ENCODE measurements at regions not wholly inside any gene's neighbourhood (a gene's known extent, or its start where the extent isn't known, plus 50 kb on each side); places are given as distances from the start of the nearest gene placed in this dataset.

GRCh38 chr7:136652635-136653370 lies 215.6 kb upstream of the CHRM2 start:
- intact Hi-C loops (cut with DNase I) = no loop called here
- Histone ChIP-seq H3K27me3 (no peaks in the 10 kb centered on the region), H3K9me3 (no peaks in the 10 kb centered on the region), H3K27ac (peak overlapping the region in 2 of 4 donors; percentile 39 to 46), H3K4me1 (peaks cover 0 to 34% (median 19%) of the 10 kb centered on the region in 4 donors), H3K36me3 (no peaks in the 10 kb centered on the region), H3K4me3 (no peak overlapping the region)
- no peak for TF ChIP-seq POLR2A (IDR thresholded peaks at IDR 0.05)
- TF ChIP-seq CTCF (IDR thresholded peaks at IDR 0.05) = no peak
- TF ChIP-seq POLR2AphosphoS5 (IDR thresholded peaks at IDR 0.05) = no peak
- TF ChIP-seq EP300 (IDR thresholded peaks at IDR 0.05) = no peak
- WGBS, 2 donors = 86 to 87% methylated on average over 3 of the region's 3 CpGs
- DNase-seq = no peak

- DNase-seq = no peak
- H3K27ac ChIP-seq = no peak overlapping the region
- no peak overlapping the region for H3K4me3 ChIP-seq
- no peak for TF ChIP-seq CTCF (IDR thresholded peaks at IDR 0.05)
- no peak for TF ChIP-seq POLR2A (IDR thresholded peaks at IDR 0.05)
- TF ChIP-seq POLR2AphosphoS5 (IDR thresholded peaks at IDR 0.05) = no peak
- TF ChIP-seq EP300 (IDR thresholded peaks at IDR 0.05) = no peak
- intact Hi-C loops (cut with DNase I) = no loop called here
- H3K36me3 ChIP-seq = no peaks in the 10 kb centered on the region
- no peaks in the 10 kb centered on the region for H3K27me3 ChIP-seq
- 45 to 59% methylated on average over 1 of the region's 1 CpG for WGBS, 2 donors
- peaks cover 0 to 13% (median 9%) of the 10 kb centered on the region in 4 donors for H3K4me1 ChIP-seq
- no peaks in the 10 kb centered on the region for H3K9me3 ChIP-seq
These were observed 227.5 kb upstream of the CHRM2 start for GRCh38 chr7:136640977-136641376.

- DNase-seq = no peak
- Histone ChIP-seq H3K27me3 (no peaks in the 10 kb centered on the region), H3K9me3 (no peaks in the 10 kb centered on the region), H3K4me1 (peaks cover 0 to 13% (median 9%) of the 10 kb centered on the region in 4 donors), H3K36me3 (no peaks in the 10 kb centered on the region), H3K27ac (no peak overlapping the region), H3K4me3 (no peak overlapping the region)
- intact Hi-C loops (cut with DNase I) = no loop called here
- WGBS, 2 donors = 67 to 86% methylated on average over 2 of the region's 2 CpGs
- TF ChIP-seq CTCF (IDR thresholded peaks at IDR 0.05) = no peak
- no peak for TF ChIP-seq POLR2AphosphoS5 (IDR thresholded peaks at IDR 0.05)
- no peak for TF ChIP-seq EP300 (IDR thresholded peaks at IDR 0.05)
- TF ChIP-seq POLR2A (IDR thresholded peaks at IDR 0.05) = no peak
These were observed 230.6 kb upstream of the CHRM2 start for GRCh38 chr7:136637813-136638212.

GRCh38 chr7:136635751-136636150 lies 232.7 kb upstream of the CHRM2 start:
- H3K27ac ChIP-seq = no peak overlapping the region
- TF ChIP-seq POLR2AphosphoS5 (IDR thresholded peaks at IDR 0.05) (no peak), POLR2A (IDR thresholded peaks at IDR 0.05) (no peak), EP300 (IDR thresholded peaks at IDR 0.05) (no peak), CTCF (IDR thresholded peaks at IDR 0.05) (no peak)
- H3K4me1 ChIP-seq = peaks cover 0 to 13% (median 9%) of the 10 kb centered on the region in 4 donors
- no peak overlapping the region for H3K4me3 ChIP-seq
- no peaks in the 10 kb centered on the region for H3K36me3 ChIP-seq
- H3K9me3 ChIP-seq = no peaks in the 10 kb centered on the region
- no peaks in the 10 kb centered on the region for H3K27me3 ChIP-seq
- 62 to 79% methylated on average over 3 of the region's 3 CpGs for WGBS, 2 donors
- DNase-seq = no peak
- intact Hi-C loops (cut with DNase I) = no loop called here

GRCh38 chr7:136618818-136619217 lies 249.6 kb upstream of the CHRM2 start:
- TF ChIP-seq POLR2AphosphoS5 (IDR thresholded peaks at IDR 0.05) = no peak
- TF ChIP-seq EP300 (IDR thresholded peaks at IDR 0.05) = no peak
- TF ChIP-seq CTCF (IDR thresholded peaks at IDR 0.05) = no peak
- TF ChIP-seq POLR2A (IDR thresholded peaks at IDR 0.05) = no peak
- Histone ChIP-seq H3K9me3 (no peaks in the 10 kb centered on the region), H3K27ac (no peak overlapping the region), H3K4me3 (no peak overlapping the region), H3K4me1 (peaks cover 0 to 13% (median 0%) of the 10 kb centered on the region in 4 donors), H3K36me3 (no peaks in the 10 kb centered on the region), H3K27me3 (no peaks in the 10 kb centered on the region)
- no peak for DNase-seq
- intact Hi-C loops (cut with DNase I) = no loop called here

All from sigmoid colon (tissue), 6 donors.